ENCODE measurements at regions not wholly inside any gene's neighbourhood (a gene's known extent, or its start where the extent isn't known, plus 50 kb on each side); places are given as distances from the start of the nearest gene placed in this dataset.
"Not testable (repeated sequence)": the region's sequence is repeated elsewhere in the genome, so short reads cannot be mapped to it uniquely, and the experiment has no call there.

- no peak for DNase-seq
These were observed 181.7 kb upstream of the MME start for GRCh38 chr3:154898443-154898842.

GRCh38 chr3:154893813-154894212 is 186.3 kb upstream of the MME start:
- no peak for DNase-seq

- DNase-seq = no peak
These were observed 190.9 kb upstream of the MME start for GRCh38 chr3:154889227-154889634.

GRCh38 chr3:154887869-154888268 is 192.2 kb upstream of the MME start:
- no peak for DNase-seq

- no peak for DNase-seq
These were observed 193.7 kb upstream of the MME start for GRCh38 chr3:154886437-154886836.

GRCh38 chr3:154885418-154885817 is 194.7 kb upstream of the MME start:
- no peak for DNase-seq

- DNase-seq = no peak
These were observed 195.2 kb upstream of the MME start for GRCh38 chr3:154884952-154885351.

- DNase-seq = no peak
These were observed 205.0 kb upstream of the MME start for GRCh38 chr3:154875142-154875541.

GRCh38 chr3:154872696-154873095 is 207.4 kb upstream of the MME start:
- no peak for DNase-seq

GRCh38 chr3:154872074-154872473 is 208.0 kb upstream of the MME start:
- no peak for DNase-seq

GRCh38 chr3:154864947-154865346 is 215.2 kb upstream of the MME start:
- DNase-seq = no peak

GRCh38 chr3:154862265-154862664 is 217.9 kb upstream of the MME start:
- no peak for DNase-seq

- DNase-seq = not testable (repeated sequence)
These were observed 227.1 kb upstream of the MME start for GRCh38 chr3:154852998-154853397.

- DNase-seq = no peak
These were observed 227.6 kb upstream of the MME start for GRCh38 chr3:154852515-154852914.

- DNase-seq = no peak
These were observed 228.5 kb upstream of the MME start for GRCh38 chr3:154851644-154852043.

GRCh38 chr3:154850921-154851320 is 229.2 kb upstream of the MME start:
- DNase-seq = no peak

- no peak for DNase-seq
These were observed 230.7 kb upstream of the MME start for GRCh38 chr3:154849408-154849807.

- DNase-seq = peak; percentile 67 to 90
These were observed 235.3 kb upstream of the MME start for GRCh38 chr3:154844863-154845262.

GRCh38 chr3:154843647-154844046 is 236.5 kb upstream of the MME start:
- DNase-seq = no peak

GRCh38 chr3:154842536-154842935 is 237.6 kb upstream of the MME start:
- no peak for DNase-seq

GRCh38 chr3:154835639-154836038 is 244.5 kb upstream of the MME start:
- DNase-seq = no peak

GRCh38 chr3:154834831-154835230 is 245.3 kb upstream of the MME start:
- DNase-seq = not testable (repeated sequence)

GRCh38 chr3:154829929-154830328 is 250.2 kb upstream of the MME start:
- DNase-seq = no peak

GRCh38 chr3:154819491-154819890 is 260.6 kb upstream of the MME start:
- DNase-seq = no peak

- no peak for DNase-seq
These were observed 261.4 kb upstream of the MME start for GRCh38 chr3:154818676-154819255.

- not testable (repeated sequence) for DNase-seq
These were observed 270.1 kb upstream of the MME start for GRCh38 chr3:154810017-154810416.
